Ovary (tissue), 7 donors: ENCODE measurements at regions not wholly inside any gene's neighbourhood (a gene's known extent, or its start where the extent isn't known, plus 50 kb on each side); places are given as distances from the start of the nearest gene placed in this dataset.

Experiments used
- DNase-seq, 5 donors: peaks; one replicate each; pipeline ENCODE4 v3.0.0-alpha.2; 2019 to 2020
- H3K27ac ChIP-seq, 2 donors: fragments of 200-600 bp; one replicate each; pipeline versions ENCODE4 v1.5.1 to v1.8.0; 2019 to 2022
- H3K27me3 ChIP-seq: fragments of 200-600 bp; one replicate; pipeline ENCODE4 v1.8.0; 2022
- H3K36me3 ChIP-seq: fragments of 200-600 bp; sonication (generic); one replicate; pipeline ENCODE4 v1.5.1; 2019
- H3K4me1 ChIP-seq: one replicate; pipeline ENCODE4 v1.8.1; 2013; ENCODE audit warnings: mild to moderate bottlenecking, moderate library complexity; ENCODE audit not compliant: insufficient read depth
- H3K4me3 ChIP-seq: fragments of 200-600 bp; sonication (generic); one replicate; pipeline ENCODE4 v1.5.1; 2017
- H3K9me3 ChIP-seq, 2 donors: fragments of 200-600 bp in 1 of 2; sonication (generic) in 1 of 2; one replicate each; pipeline versions ENCODE4 v1.5.1 to v1.8.1; 2013 to 2019; ENCODE audit warnings: mild to moderate bottlenecking in 1 of 2, moderate library complexity in 1 of 2
- EP300 ChIP-seq: sonication (generic); formaldehyde crosslinking; IDR thresholded peaks from one replicate; pipeline ENCODE4 v1.6.1; 2017; ENCODE audit warnings: antibody characterized with exemption
- POLR2A ChIP-seq: fragments of 450-650 bp; IDR thresholded peaks from one replicate; pipeline ENCODE4 v1.6.1; 2017; ENCODE audit warnings: antibody characterized with exemption, mild to moderate bottlenecking, moderate library complexity
- WGBS, 3 donors: extraction: QIAGEN DNeasy Blood & Tissue Kit in 1 of 3; methylation state at CpG; one replicate each; pipeline versions ENCODE4 v1.1.5 to v1.1.7; 2013 to 2017; 5-methylcytosine and 5-hydroxymethylcytosine counted together
- intact Hi-C, 4 donors: fragments of 100-400 bp; cut with DNase I; formaldehyde crosslinking; loops; one replicate each; pipeline versions ENCODE4 v1.11.0 to v1.15.1; 2022 to 2023
- TF ChIP-seq, protein P1 (sequence below), 3 donors: fragments of 450-650 bp in 2 of 3; fragments of 200-600 bp in 1 of 3; IDR thresholded peaks; one replicate each; pipeline versions ENCODE4 v1.5.1 to v1.8.0; 2016 to 2022; ENCODE audit warnings: antibody characterized with exemption in 3 of 3, mild to moderate bottlenecking in 1 of 3
- donor health status: DM: no; HTN: no; CAD: no; lungs with moderate emphysema.
- donor health status: DM: no; HTN: no; CAD: no.
- donor health status: Bipolar disorder and iron deficiency.
- donor health status: DM: no; HTN: no; CAD: no.
- donor health status: DM: yes; HTN: yes; CAD: no.

DNA sequence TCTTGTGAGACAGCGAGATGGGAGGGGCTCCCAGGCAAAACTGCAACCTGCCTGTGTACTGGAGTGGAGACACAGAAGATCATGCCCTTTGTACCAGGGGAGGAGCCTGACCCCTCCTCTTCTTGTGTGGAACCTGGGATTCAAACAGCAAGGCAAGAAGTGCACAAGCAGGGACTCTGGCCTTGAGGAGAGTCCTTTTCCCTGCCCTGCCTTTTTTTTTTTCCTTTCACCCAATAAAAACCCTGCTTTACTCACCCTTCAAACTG, 251.8 kb upstream of the OPRM1 start:
- H3K36me3 ChIP-seq: no peaks in the 10 kb centered on the region
- no peaks in the 10 kb centered on the region for H3K9me3 ChIP-seq
- TF ChIP-seq, protein P1, sequence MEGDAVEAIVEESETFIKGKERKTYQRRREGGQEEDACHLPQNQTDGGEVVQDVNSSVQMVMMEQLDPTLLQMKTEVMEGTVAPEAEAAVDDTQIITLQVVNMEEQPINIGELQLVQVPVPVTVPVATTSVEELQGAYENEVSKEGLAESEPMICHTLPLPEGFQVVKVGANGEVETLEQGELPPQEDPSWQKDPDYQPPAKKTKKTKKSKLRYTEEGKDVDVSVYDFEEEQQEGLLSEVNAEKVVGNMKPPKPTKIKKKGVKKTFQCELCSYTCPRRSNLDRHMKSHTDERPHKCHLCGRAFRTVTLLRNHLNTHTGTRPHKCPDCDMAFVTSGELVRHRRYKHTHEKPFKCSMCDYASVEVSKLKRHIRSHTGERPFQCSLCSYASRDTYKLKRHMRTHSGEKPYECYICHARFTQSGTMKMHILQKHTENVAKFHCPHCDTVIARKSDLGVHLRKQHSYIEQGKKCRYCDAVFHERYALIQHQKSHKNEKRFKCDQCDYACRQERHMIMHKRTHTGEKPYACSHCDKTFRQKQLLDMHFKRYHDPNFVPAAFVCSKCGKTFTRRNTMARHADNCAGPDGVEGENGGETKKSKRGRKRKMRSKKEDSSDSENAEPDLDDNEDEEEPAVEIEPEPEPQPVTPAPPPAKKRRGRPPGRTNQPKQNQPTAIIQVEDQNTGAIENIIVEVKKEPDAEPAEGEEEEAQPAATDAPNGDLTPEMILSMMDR (IDR thresholded peaks at IDR 0.05): no peak
- TF ChIP-seq POLR2A (no peak), EP300 (no peak)
- H3K4me1 ChIP-seq: no peaks in the 10 kb centered on the region
- no peak for DNase-seq
- intact Hi-C loops: no loop called here
- H3K27ac ChIP-seq: no peak overlapping the region
- no peak overlapping the region for H3K4me3 ChIP-seq
- no peaks in the 10 kb centered on the region for H3K27me3 ChIP-seq
- 0 to 77% (median 0%) methylated on average over 1 of the region's 1 CpG for WGBS, 3 donors

DNA sequence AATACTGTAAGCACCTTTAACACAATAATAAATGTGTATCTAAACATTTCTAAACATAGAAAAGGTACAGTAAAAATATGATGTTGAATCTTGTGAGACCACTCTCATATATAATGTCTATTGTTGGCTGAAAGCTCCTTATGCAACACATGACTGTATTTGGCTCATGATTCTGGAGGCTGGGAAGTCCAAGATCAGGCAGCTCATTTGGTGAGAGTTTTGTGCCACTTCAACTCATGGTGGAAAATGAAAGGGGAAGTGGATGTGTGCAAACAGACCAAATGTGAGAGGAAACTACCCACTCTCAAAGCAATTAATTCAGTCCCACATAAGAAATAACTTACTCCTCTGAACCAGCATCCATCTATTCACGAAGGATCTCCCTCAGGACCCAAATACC, 257.7 kb upstream of the OPRM1 start:
- Histone ChIP-seq H3K27me3 (no peaks in the 10 kb centered on the region), H3K36me3 (no peaks in the 10 kb centered on the region), H3K27ac (no peak overlapping the region), H3K9me3 (no peaks in the 10 kb centered on the region), H3K4me3 (no peak overlapping the region), H3K4me1 (no peaks in the 10 kb centered on the region)
- TF ChIP-seq, protein P1 (IDR thresholded peaks at IDR 0.05): no peak
- TF ChIP-seq EP300: no peak
- TF ChIP-seq POLR2A: no peak
- no peak for DNase-seq
- intact Hi-C loops: no loop called here
- WGBS, 3 donors: 83 to 96% (median 88%) methylated on average over 1 of the region's 1 CpG

DNA sequence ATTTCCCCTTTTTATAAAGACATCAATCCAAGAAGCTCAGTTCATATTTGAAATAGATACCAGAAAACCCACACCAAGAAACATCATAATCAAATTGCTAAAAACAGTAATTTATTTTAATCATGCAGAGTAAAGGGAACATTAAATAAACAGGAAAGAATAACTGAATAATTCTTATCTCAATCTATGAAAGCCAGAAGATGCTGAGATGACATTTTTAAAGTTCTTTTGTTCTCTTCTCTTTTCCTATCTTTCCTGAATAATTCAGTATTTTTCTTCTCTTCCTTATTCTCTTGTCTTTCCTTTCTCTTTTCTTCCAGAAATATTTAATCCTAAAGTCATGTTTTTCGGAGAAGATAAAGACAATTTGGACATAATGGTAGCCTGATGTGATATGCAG, 259.0 kb upstream of the OPRM1 start:
- Histone ChIP-seq H3K27me3 (no peaks in the 10 kb centered on the region), H3K9me3 (no peaks in the 10 kb centered on the region), H3K4me3 (no peak overlapping the region), H3K36me3 (no peaks in the 10 kb centered on the region), H3K27ac (no peak overlapping the region), H3K4me1 (no peaks in the 10 kb centered on the region)
- no peak for TF ChIP-seq POLR2A
- TF ChIP-seq EP300: no peak
- TF ChIP-seq, protein P1 (IDR thresholded peaks at IDR 0.05): no peak
- intact Hi-C loops: no loop called here
- WGBS, 3 donors: 83 to 90% (median 89%) methylated on average over 1 of the region's 1 CpG
- DNase-seq: no peak

DNA sequence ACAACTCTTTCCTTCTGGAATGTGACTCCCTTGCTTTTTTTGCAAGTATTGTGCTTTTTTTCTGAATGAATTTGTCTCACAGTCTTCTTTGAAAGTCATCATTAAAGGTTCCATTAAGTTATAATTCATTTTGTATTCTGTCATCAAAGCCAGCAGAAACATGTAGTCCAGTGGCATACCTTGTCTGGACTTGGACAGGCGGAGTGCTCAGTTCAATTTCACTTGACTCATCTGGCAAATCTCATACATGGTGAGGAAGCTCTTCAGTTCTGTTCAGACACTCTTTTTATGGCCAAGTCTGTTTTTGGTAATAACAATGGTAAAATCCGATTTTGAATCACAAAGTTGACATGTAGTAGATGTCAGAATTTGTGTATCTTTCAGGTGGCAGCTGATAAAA, 260.8 kb upstream of the OPRM1 start:
- no peaks in the 10 kb centered on the region for H3K27me3 ChIP-seq
- H3K4me3 ChIP-seq: no peak overlapping the region
- H3K36me3 ChIP-seq: no peaks in the 10 kb centered on the region
- intact Hi-C loops: no loop called here
- no peaks in the 10 kb centered on the region for H3K4me1 ChIP-seq
- 73 to 88% (median 84%) methylated on average over 2 of the region's 2 CpGs for WGBS, 3 donors
- no peaks in the 10 kb centered on the region for H3K9me3 ChIP-seq
- DNase-seq: no peak
- H3K27ac ChIP-seq: no peak overlapping the region
- no peak for TF ChIP-seq EP300
- no peak for TF ChIP-seq POLR2A
- TF ChIP-seq, protein P1 (IDR thresholded peaks at IDR 0.05): no peak

DNA sequence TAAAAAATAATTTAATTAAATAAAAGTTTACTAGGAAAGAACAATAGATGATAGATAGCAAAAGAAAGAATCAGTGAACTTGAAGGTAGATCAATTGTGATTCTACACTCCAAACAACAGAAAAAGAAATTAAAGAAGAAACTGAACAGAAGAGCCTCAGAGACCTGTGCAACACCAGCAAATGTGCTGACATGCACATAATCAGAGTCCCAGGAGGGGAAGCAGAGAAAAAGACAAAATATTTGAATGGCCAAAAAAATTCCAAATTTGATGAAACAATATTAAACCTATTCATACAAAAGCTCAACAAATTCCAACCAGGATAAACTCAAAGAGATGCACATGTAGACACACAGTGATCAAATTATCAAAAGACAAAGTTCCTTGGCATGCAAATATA, 267.5 kb upstream of the OPRM1 start:
- H3K27me3 ChIP-seq: no peaks in the 10 kb centered on the region
- intact Hi-C loops: no loop called here
- TF ChIP-seq EP300 (no peak), POLR2A (no peak)
- TF ChIP-seq, protein P1 (IDR thresholded peaks at IDR 0.05): no peak

More for the DNA sequence above, 267.5 kb upstream of the OPRM1 start:
- Histone ChIP-seq H3K4me3 (no peak overlapping the region), H3K9me3 (no peaks in the 10 kb centered on the region), H3K27ac (no peak overlapping the region), H3K36me3 (no peaks in the 10 kb centered on the region), H3K4me1 (no peaks in the 10 kb centered on the region)
- no peak for DNase-seq
